D721Med (cell line): ENCODE measurements at regions not wholly inside any gene's neighbourhood (a gene's known extent, or its start where the extent isn't known, plus 50 kb on each side); places are given as distances from the start of the nearest gene placed in this dataset.

Experiments used
- DNase-seq: peaks from one replicate; pipeline ENCODE4 v3.0.0; 2011; ENCODE audit warnings: low spot score; ENCODE audit not compliant: insufficient read length
- FAIRE-seq: peaks from 2 replicates; lab custom pipeline; 2011; peaks lifted over from hg19 to GRCh38; lab: Jason Lieb, UNC
- CTCF ChIP-seq: IDR thresholded peaks from 2 replicates; pipeline ENCODE4 v1.5.1; 2012; ENCODE audit warnings: mild to moderate bottlenecking, control low read depth; ENCODE audit not compliant: insufficient read depth; ENCODE audit errors: missing control alignments

GRCh38 chr4:180284267-180284666, 1958.9 kb upstream of the TENM3 start:
- FAIRE-seq (no peak), DNase-seq (no peak)
- TF ChIP-seq CTCF: no peak

GRCh38 chr4:180285796-180286195, 1957.4 kb upstream of the TENM3 start:
- FAIRE-seq: no peak
- DNase-seq: no peak
- no peak for TF ChIP-seq CTCF

GRCh38 chr4:180292339-180292738, 1950.9 kb upstream of the TENM3 start:
- FAIRE-seq (no peak), DNase-seq (no peak)
- TF ChIP-seq CTCF: no peak

GRCh38 chr4:180296036-180296599, 1947.1 kb upstream of the TENM3 start:
- TF ChIP-seq CTCF: no peak
- no peak for FAIRE-seq
- DNase-seq: no peak

GRCh38 chr4:180304321-180304720, 1938.9 kb upstream of the TENM3 start:
- DNase-seq (no peak), FAIRE-seq (peak; percentile 32)
- no peak for TF ChIP-seq CTCF

GRCh38 chr4:180310616-180311015, 1932.6 kb upstream of the TENM3 start:
- no peak for DNase-seq
- no peak for FAIRE-seq

More at GRCh38 chr4:180310616-180311015, 1932.6 kb upstream of the TENM3 start:
- no peak for TF ChIP-seq CTCF
